ENCODE measurements at regions not wholly inside any gene's neighbourhood (a gene's known extent, or its start where the extent isn't known, plus 50 kb on each side); places are given as distances from the start of the nearest gene placed in this dataset.
"Not testable (repeated sequence)": the region's sequence is repeated elsewhere in the genome, so short reads cannot be mapped to it uniquely, and the experiment has no call there.

DNA sequence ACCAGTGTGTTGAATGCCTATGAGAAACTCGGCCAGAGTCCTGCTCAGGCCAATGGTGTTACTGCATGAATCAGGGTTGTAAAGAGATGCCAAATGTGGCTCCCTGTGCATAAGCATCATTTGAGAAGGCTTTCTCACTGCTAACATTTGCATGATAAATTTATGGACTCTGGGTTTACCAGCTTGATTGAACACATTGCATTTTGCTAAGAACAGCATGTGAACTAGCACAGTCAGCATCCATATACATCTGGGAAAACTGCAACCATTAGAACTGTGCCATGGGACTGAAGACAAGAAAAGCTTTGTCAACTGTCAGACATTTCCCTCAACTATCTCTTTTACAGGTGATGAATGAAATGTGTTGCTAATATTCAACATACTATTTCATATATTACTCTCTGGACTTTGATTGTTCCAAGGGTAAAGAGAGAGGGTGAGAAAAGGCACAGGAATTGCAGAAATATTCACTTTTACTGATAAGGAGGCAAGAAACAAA lies 1427.4 kb upstream of the ADGRL3 start:
- Histone ChIP-seq H3K4me3 (no peak overlapping the region), H3K27ac (no peak overlapping the region), H3K36me3 (no peaks in the 10 kb centered on the region), H3K27me3 (no peaks in the 10 kb centered on the region), H3K4me1 (no peaks in the 10 kb centered on the region), H3K9me3 (no peaks in the 10 kb centered on the region)
- no peak for DNase-seq
- TF ChIP-seq POLR2A (IDR thresholded peaks at IDR 0.05) = no peak
- TF ChIP-seq, protein P1, sequence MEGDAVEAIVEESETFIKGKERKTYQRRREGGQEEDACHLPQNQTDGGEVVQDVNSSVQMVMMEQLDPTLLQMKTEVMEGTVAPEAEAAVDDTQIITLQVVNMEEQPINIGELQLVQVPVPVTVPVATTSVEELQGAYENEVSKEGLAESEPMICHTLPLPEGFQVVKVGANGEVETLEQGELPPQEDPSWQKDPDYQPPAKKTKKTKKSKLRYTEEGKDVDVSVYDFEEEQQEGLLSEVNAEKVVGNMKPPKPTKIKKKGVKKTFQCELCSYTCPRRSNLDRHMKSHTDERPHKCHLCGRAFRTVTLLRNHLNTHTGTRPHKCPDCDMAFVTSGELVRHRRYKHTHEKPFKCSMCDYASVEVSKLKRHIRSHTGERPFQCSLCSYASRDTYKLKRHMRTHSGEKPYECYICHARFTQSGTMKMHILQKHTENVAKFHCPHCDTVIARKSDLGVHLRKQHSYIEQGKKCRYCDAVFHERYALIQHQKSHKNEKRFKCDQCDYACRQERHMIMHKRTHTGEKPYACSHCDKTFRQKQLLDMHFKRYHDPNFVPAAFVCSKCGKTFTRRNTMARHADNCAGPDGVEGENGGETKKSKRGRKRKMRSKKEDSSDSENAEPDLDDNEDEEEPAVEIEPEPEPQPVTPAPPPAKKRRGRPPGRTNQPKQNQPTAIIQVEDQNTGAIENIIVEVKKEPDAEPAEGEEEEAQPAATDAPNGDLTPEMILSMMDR (IDR thresholded peaks at IDR 0.05) = no peak

DNA sequence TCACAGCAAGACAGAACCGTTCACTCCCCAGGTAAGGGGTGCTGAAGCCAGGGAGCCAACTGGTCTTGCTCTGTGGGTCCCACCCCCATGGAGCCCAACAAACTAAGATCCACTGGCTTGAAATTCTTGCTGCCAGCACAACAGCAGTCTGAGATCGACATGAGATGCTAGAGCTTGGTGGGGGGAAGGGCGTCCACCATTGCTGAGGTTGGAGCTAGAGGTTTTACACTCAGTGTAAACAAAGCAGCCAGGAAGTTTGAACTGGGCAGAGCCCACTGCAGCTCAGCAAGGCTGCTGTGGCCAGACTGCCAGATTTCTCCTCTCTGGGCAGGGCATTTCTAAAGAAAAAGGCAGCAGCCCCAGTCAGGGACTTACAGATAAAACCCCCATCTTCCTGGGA lies 1419.9 kb upstream of the ADGRL3 start:
- H3K27me3 ChIP-seq, H3K4me3 ChIP-seq, H3K9me3 ChIP-seq, H3K4me1 ChIP-seq, DNase-seq, H3K27ac ChIP-seq, H3K36me3 ChIP-seq: not testable (repeated sequence)

DNA sequence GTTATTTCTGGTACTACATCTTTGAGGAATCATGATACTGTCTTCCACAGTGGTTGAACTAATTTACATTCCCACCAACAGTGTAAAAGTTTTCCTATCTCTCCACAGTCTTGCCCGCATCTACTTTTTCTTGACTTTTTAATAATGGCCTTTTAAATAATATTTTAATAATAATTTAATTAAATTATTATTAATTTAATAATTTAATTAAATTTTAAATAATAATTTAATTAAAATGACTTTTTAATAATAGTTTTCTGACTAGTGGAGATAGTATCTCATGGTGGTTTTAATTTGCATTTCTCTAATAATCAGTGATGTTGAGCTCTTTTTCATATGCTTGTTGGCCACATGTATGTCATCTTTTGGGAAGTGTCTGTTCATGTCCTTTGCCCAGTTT lies 1395.0 kb upstream of the ADGRL3 start:
- Histone ChIP-seq H3K27me3 (no peaks in the 10 kb centered on the region), H3K9me3 (no peaks in the 10 kb centered on the region), H3K4me3 (no peak overlapping the region), H3K4me1 (no peaks in the 10 kb centered on the region), H3K36me3 (no peaks in the 10 kb centered on the region), H3K27ac (no peak overlapping the region)
- no peak for DNase-seq
- TF ChIP-seq, protein P1 (IDR thresholded peaks at IDR 0.05) = no peak
- no peak for TF ChIP-seq POLR2A (IDR thresholded peaks at IDR 0.05)

DNA sequence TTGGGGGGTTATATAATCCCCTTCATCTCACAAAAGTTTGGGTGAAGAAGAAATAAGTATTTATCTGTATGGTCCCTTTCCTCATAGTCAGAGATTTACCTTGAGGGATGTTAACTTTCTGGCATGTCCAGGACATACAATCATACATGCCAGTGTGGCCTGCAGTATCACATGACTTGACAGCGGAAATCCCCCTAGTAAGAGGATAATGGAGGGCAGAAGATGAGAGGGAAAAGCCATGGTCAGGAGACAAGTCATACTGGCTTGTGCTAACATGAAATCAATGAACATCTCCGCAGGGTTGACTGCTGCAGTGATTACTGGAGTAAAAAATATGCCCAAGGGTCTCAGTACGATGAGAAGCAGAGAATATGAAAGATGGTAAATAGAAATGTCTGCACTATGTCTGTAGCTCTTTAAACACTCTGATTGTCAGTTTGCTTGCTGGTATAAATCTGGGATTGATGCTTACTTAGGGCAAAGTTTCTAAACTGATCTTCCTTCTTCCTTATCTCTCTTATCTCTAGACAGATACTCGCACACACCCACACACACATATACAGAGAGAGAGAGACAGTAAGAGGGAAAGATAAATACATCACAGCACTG lies 1385.6 kb upstream of the ADGRL3 start:
- Histone ChIP-seq H3K9me3 (no peaks in the 10 kb centered on the region), H3K4me3 (no peak overlapping the region), H3K27ac (no peak overlapping the region), H3K36me3 (no peaks in the 10 kb centered on the region), H3K27me3 (no peaks in the 10 kb centered on the region), H3K4me1 (no peaks in the 10 kb centered on the region)
- TF ChIP-seq, protein P1 (IDR thresholded peaks at IDR 0.05) = no peak
- TF ChIP-seq POLR2A (IDR thresholded peaks at IDR 0.05) = no peak
- no peak for DNase-seq

DNA sequence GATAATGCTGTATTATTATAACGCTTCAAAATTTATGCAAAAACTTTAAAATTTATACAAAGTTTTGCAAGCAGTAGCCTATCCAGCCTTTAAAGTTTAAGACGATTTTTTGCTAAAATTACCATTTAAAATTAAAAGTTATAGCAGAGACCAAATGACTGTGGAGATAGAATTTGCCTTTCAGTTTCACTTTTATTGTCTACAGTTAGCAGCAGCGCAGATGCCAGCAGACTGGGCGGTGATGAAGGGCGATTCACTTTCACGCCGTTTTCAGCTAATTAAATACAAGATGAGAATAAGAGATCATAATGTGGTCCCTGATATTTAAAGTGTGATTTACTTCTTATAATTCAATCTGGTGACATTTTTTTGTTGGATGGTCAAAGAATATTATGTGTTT lies 1381.5 kb upstream of the ADGRL3 start:
- H3K9me3 ChIP-seq = no peaks in the 10 kb centered on the region
- no peak for TF ChIP-seq POLR2A (IDR thresholded peaks at IDR 0.05)
- TF ChIP-seq, protein P1 (IDR thresholded peaks at IDR 0.05) = no peak
- no peaks in the 10 kb centered on the region for H3K27me3 ChIP-seq
- no peak overlapping the region for H3K27ac ChIP-seq
- H3K36me3 ChIP-seq = no peaks in the 10 kb centered on the region
- peak overlapping the region in 2 of 4 donors; percentile 8 to 32 for H3K4me3 ChIP-seq
- H3K4me1 ChIP-seq = no peaks in the 10 kb centered on the region
- no peak for DNase-seq

DNA sequence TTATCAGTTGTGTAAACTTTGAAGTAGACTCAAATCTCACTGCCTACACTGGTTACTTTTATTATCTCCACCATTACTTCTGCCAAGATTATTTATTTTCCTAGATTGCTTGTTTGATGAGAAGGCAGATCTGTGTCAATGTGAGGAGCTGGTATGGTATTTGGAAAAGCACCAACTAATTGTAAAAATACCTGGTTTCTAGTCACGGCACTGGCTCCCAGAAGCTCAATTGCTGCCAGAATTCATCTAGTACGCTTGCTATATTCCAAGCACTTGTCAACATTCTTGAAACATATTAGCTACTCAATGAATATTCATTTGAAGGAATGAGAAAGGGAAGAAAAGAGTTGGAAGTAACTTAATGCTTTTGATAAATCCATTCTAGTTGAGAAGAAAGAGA lies 1376.8 kb upstream of the ADGRL3 start:
- TF ChIP-seq, protein P1 (IDR thresholded peaks at IDR 0.05) = no peak
- no peak for TF ChIP-seq POLR2A (IDR thresholded peaks at IDR 0.05)
- DNase-seq = no peak
- H3K36me3 ChIP-seq = no peaks in the 10 kb centered on the region

More for the DNA sequence above, 1376.8 kb upstream of the ADGRL3 start:
- H3K4me1 ChIP-seq = no peaks in the 10 kb centered on the region
- no peak overlapping the region for H3K4me3 ChIP-seq
- no peak overlapping the region for H3K27ac ChIP-seq
- H3K27me3 ChIP-seq = no peaks in the 10 kb centered on the region
- H3K9me3 ChIP-seq = no peaks in the 10 kb centered on the region

Data from Peyer's patch (tissue), 4 donors.